C4-2B (cell line): ENCODE measurements at regions not wholly inside any gene's neighbourhood (a gene's known extent, or its start where the extent isn't known, plus 50 kb on each side); places are given as distances from the start of the nearest gene placed in this dataset.

Experiments
- H3K27ac ChIP-seq: fragments of 450-650 bp; 2 replicates; pipeline ENCODE4 v1.5.1; 2017
- CTCF ChIP-seq: fragments of 450-650 bp; conservative IDR thresholded peaks from 2 replicates; pipeline ENCODE4 v1.5.1; 2017; ENCODE audit warnings: mild to moderate bottlenecking
- ZFX ChIP-seq: fragments of 450-650 bp; IDR thresholded peaks from 2 replicates; pipeline ENCODE4 v1.6.1; 2017

- no peak overlapping the region for H3K27ac ChIP-seq
- TF ChIP-seq ZFX (no peak), CTCF (no peak)
These were observed 140.0 kb upstream of the UBE2E1 start for GRCh38 chr3:23665741-23666140.

GRCh38 chr3:23666818-23667217 is 138.9 kb upstream of the UBE2E1 start:
- no peak for TF ChIP-seq CTCF
- TF ChIP-seq ZFX: no peak
- H3K27ac ChIP-seq: no peak overlapping the region

GRCh38 chr3:23667536-23668429 is 138.0 kb upstream of the UBE2E1 start:
- TF ChIP-seq CTCF (no peak), ZFX (no peak)
- H3K27ac ChIP-seq: no peak overlapping the region

- no peak overlapping the region for H3K27ac ChIP-seq
- no peak for TF ChIP-seq ZFX
These were observed 137.3 kb upstream of the UBE2E1 start for GRCh38 chr3:23668430-23668904.

- TF ChIP-seq ZFX (no peak), CTCF (no peak)
- no peak overlapping the region for H3K27ac ChIP-seq
These were observed 136.1 kb upstream of the UBE2E1 start for GRCh38 chr3:23669541-23670255.

GRCh38 chr3:23671851-23672589 is 133.7 kb upstream of the UBE2E1 start:
- TF ChIP-seq CTCF (no peak), ZFX (no peak)
- H3K27ac ChIP-seq: no peak overlapping the region

- TF ChIP-seq ZFX: no peak
- TF ChIP-seq CTCF: no peak
- no peak overlapping the region for H3K27ac ChIP-seq
These were observed 133.1 kb upstream of the UBE2E1 start for GRCh38 chr3:23672628-23673027.
